Umbilical cord (tissue), 1 donor: ENCODE measurements at regions not wholly inside any gene's neighbourhood (a gene's known extent, or its start where the extent isn't known, plus 50 kb on each side); places are given as distances from the start of the nearest gene placed in this dataset.
A peak's percentile ranks its signal among the peaks of the same experiment; 100 is the strongest.
"Not testable (repeated sequence)": the region's sequence is repeated elsewhere in the genome, so short reads cannot be mapped to it uniquely, and the experiment has no call there.

ENCODE experiments used
- DNase-seq: peaks from one replicate; pipeline ENCODE4 v3.0.0-alpha.2; 2015; ENCODE audit warnings: low spot score

DNA sequence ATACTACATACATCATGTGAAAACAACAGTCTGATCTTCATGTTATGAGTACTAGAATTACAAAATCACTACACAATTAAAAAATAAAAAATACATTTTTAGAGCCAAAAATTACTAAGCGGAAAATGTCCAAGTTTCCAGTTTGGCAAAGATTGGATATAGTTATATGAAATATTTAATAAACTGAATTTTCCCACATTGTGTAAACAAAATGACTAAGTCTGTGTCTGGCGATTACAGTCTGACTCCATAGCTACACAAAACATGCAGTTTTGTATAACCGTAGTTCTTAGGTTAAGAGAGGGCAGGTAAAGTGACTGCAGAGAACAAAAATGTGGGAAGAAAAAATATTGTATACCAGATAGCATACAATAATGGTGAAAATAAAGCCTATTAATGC is 59.2 kb upstream of the TMEM47 start:
- no peak for DNase-seq

GRCh38 chrX:34734383-34734782 is 77.3 kb upstream of the TMEM47 start:
- peak; percentile 4 for DNase-seq

DNA sequence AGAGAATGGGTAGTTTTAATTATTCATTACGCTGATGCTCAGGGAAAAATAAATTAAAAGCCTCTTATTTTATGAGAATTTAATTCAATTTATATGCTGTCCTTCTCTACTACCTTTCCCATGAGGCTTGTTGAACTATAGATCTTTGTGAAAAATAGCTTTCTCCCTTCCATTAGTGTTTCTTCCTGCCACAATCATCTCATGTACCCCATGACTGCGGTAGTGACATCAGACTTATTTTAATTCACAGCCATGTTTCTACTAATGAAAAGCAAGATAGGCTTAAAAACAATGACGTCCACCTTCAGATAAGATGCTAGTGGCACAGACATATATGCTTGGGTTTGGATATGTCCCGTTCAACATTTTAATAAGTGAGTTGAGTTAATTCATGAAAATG is 87.4 kb upstream of the TMEM47 start:
- DNase-seq, result no peak

GRCh38 chrX:34749896-34750295 is 92.8 kb upstream of the TMEM47 start:
- DNase-seq, result no peak

GRCh38 chrX:34764852-34765361 is 107.8 kb upstream of the TMEM47 start:
- DNase-seq, result no peak

- no peak for DNase-seq
Measured at GRCh38 chrX:34768290-34768689, 111.2 kb upstream of the TMEM47 start.

- DNase-seq, result no peak
Measured at GRCh38 chrX:34770511-34770910, 113.4 kb upstream of the TMEM47 start.

- peak; percentile 14 for DNase-seq
Measured at GRCh38 chrX:34778916-34779315, 121.8 kb upstream of the TMEM47 start.

GRCh38 chrX:34790026-34790425 is 132.9 kb upstream of the TMEM47 start:
- no peak for DNase-seq

GRCh38 chrX:34805951-34806350 is 136.6 kb upstream of the FAM47B start:
- DNase-seq, result no peak

DNA sequence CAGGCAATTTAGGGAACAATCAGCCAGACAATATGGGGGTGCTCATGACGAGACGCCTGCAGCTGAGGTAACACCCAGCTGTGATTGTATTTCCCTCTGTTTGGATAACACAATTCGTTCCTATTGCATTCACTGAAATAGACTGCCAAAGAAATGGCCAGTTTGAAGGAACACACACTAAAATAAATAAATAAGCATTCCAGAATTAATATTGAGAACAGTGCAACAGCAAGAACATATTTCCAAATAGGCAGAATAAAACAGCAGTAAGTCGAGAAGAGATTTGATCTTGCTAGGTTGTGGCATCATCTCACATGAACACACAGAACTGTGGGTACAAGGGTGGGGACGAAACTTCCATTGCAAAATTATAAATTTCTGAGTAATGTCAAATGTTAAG is 133.5 kb upstream of the FAM47B start:
- no peak for DNase-seq

DNA sequence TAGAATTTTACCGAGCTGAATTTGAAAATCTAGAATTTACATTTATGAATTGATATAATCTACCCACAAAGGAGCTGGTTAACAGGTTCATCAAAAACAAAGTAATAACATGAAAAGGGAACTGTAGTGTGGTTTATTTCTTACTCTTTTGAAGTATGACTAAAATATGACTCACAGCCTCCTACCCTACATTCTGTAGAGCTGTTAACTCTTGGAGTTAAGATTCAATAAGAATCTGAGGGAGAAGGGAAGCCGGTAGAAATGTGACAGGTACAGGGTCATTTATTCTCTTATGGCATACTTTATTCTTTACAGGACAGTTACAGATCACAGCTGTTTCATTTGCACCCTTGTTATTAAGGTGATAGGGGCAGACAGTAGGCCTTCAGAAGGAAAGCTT is 132.2 kb upstream of the FAM47B start:
- no peak for DNase-seq

- DNase-seq, result no peak
Measured at GRCh38 chrX:34810916-34811315, 131.7 kb upstream of the FAM47B start.

GRCh38 chrX:34813618-34814017 is 129.0 kb upstream of the FAM47B start:
- DNase-seq, result no peak

DNA sequence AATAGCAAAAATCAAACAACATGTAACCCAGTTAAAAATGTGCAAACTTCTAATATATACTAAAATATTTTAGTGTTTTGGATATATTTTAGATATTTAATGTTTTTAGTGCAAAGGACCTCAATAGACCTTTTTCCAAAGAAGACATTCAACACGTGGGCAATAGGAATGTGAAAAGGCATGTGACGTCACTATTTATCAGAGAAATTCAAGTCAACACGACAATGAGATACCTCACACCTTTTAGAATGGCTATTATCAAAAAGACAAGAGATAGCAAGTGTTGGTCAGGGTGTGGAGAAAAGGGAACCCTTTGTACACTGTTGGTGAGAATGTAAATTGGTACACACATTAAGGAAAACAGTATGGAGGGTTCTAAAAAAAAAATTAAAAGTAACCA is 115.6 kb upstream of the FAM47B start:
- DNase-seq, result no peak

DNA sequence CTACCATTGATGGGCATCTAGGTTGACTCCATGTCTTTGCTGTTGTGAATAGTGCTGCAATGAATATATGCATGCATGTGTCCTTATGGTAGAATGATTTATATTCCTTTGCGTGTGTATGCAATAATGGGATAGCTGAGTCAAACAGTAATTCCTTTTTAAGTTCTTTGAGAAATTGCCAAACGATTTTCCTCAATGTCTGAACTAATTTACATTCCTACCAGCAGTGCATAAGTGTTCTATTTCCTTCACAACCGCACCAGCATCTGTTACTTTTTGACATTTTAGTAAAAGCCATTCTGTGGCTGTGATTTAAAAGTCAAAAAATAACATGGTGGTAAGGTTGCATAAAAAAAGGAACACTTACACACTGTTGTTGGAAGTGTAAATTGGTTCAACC is 103.1 kb upstream of the FAM47B start:
- no peak for DNase-seq

DNA sequence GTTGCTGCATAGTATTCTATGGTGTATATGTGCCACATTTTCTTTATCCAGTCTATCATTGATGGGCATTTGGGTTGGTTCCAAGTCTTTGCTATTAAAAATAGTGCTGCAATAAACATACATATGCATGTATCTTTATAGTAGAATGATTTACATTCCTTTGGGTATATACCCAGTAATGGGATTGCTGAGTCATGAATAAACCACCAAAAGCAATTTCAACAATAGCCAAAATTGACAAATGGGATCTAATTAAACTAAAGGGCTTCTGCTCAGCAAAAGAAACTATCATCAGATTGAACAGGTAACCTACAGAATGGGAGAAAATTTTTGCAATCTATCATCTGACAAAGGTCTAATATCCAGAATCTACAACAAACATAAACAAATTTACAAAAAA is 101.4 kb upstream of the FAM47B start:
- DNase-seq, result not testable (repeated sequence)

GRCh38 chrX:34848281-34848680 is 94.3 kb upstream of the FAM47B start:
- no peak for DNase-seq

DNA sequence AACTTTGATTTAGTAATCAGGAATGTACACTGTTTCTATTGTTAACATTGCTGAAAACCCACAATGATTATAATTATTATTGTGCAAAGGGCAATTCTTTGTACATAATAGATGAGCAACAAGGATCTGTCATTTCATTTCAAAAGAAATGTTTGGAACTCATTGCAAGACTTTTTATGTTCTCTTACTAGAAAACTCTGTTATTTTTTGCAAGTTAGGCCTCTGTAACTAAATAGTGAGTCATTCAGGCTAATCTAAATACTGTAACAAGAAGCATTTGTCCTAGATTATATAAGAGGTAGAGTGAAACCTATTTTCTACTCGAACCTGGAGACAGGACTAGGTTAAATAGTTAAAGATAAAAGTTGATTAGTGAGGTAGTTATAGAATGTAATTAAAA is 93.2 kb upstream of the FAM47B start:
- no peak for DNase-seq

DNA sequence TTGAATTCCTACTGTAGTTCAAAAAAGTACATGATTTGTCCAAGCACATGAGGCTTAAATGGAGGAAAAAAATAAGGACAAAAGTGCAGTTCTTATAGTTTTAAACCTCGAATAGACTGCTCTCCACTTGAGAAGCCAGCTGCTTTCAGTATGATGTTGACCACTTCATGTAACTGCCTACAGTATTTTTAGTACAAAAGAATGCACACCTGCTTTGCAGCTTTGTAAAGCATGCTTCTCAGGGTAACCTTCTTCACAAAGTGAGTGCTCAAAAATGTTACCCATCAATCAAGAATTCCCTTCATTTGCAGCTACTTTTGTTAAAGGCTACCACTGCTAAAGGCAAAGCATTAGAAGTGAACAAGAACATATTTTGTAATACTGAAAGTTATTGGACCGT is 83.4 kb upstream of the FAM47B start:
- no peak for DNase-seq

DNA sequence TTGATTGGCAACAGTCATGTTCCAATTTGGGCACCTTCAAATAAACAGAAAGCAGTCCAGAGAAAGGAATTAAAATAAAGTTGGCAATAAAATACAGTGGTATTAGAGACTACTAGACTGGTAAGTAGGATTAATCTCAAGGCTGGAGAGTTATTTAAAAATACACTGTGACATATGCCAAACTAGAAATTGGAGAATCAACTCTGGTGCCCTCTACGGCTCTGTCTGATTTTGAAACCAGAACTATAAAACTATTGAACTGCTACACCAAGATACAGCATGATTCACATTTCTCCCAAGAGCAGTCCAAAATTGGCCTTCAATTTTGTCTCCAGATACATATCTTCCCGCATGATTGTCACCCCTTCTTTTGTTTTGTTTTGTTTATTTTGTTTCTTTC is 78.7 kb upstream of the FAM47B start:
- DNase-seq, result no peak

- DNase-seq, result peak; percentile 68
Measured at GRCh38 chrX:34866646-34867045, 76.0 kb upstream of the FAM47B start.

- DNase-seq, result no peak
Measured at GRCh38 chrX:34868633-34869032, 74.0 kb upstream of the FAM47B start.

DNA sequence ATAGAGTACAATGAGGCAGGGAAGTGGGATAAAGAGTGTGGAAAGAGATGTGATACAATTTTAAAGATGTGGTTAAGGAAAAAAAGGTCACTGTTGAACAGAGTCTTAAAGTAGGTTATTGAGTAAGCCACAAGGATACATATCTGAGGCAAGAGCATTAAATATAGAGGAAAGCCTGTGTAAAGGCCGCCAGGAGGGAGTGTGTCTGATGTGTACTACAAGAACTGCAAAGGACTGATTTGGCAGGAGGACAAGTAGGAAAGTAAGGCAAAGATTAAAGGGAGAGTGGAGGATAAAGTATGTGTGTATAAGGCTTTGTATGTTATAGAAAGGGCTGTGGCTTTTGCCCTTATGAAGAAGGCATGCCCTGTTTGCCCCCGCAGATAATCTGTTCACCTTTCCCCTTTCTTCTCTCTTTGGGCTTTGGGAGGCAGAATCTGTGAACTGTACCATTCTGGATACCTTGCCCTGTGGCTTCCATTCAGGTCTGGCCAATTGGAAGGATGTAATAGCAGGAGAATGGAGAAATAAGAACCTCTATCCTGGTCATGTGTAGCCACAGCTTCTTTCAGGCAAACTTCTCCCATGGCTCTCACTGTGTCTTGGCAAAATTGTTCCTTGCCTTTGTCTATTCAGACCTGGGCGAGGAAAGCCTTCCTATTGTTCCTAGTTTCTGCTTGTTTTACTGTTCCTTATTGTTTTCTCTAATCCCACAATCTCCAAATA is 68.9 kb upstream of the FAM47B start:
- peak; percentile 88 for DNase-seq
